ENCODE measurements at regions not wholly inside any gene's neighbourhood (a gene's known extent, or its start where the extent isn't known, plus 50 kb on each side); places are given as distances from the start of the nearest gene placed in this dataset.
"Not testable (repeated sequence)": the region's sequence is repeated elsewhere in the genome, so short reads cannot be mapped to it uniquely, and the experiment has no call there.

DNA sequence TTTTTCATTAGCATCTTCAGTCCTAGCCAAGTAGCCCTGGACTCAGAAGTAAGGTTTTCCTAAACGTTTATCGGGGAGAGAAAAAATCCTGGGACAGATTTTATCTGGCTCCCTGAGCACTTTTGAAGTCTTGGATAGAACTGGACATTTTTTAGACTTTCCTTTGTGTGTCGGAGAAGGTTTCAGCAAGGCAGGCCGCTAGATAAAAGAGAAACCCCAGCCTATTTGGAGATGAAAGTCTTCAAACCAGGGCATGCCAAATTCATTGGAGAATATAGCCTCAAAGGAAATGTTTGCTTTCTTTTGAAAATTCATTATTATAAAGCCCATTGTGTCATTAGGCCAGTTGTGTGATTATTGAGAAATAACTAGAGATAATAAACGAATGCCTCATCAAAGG, 228.1 kb downstream of the BAMBI start:
- no peak overlapping the region for H3K27ac Mint-ChIP-seq (ENCODE audit: low read depth)
- no peaks in the 10 kb centered on the region for H3K36me3 Mint-ChIP-seq (ENCODE audit: insufficient read depth)
- ATAC-seq (replicated peaks; ENCODE audit: extremely low read depth, poor library complexity, severe bottlenecking) (no peak), DNase-seq (ENCODE audit: low spot score in 2 of 2) (no peak)
- H3K27me3 Mint-ChIP-seq: no peaks in the 10 kb centered on the region
- H3K4me1 Mint-ChIP-seq: no peaks in the 10 kb centered on the region
- no peak overlapping the region for H3K4me3 Mint-ChIP-seq
- no peaks in the 10 kb centered on the region for H3K9me3 Mint-ChIP-seq

DNA sequence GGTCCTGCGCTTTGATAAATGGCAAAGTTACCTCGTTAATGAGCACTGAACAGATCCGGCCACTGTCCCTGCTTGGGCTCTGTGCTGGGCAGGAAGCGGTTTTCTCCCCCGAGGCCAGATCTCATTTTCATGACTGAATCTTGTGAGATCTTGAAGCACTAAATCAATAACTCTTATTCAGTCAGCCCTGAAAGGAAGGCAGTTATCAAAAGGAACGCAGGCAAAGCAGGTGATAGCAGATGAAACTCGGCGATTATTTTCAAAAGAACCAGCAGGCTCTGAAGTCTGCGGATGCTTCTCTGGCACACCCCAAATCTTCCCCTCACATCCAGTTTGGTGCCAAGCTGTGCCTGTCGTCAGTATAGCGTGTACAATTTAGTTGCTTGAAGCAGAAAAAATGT, 228.7 kb downstream of the BAMBI start:
- no peaks in the 10 kb centered on the region for H3K36me3 Mint-ChIP-seq (ENCODE audit: insufficient read depth)
- H3K9me3 Mint-ChIP-seq: no peaks in the 10 kb centered on the region
- H3K27ac Mint-ChIP-seq (ENCODE audit: low read depth): no peak overlapping the region
- ATAC-seq (replicated peaks; ENCODE audit: extremely low read depth, poor library complexity, severe bottlenecking): no peak
- no peaks in the 10 kb centered on the region for H3K4me1 Mint-ChIP-seq
- DNase-seq (ENCODE audit: low spot score in 2 of 2): no peak
- no peak overlapping the region for H3K4me3 Mint-ChIP-seq
- no peaks in the 10 kb centered on the region for H3K27me3 Mint-ChIP-seq

DNA sequence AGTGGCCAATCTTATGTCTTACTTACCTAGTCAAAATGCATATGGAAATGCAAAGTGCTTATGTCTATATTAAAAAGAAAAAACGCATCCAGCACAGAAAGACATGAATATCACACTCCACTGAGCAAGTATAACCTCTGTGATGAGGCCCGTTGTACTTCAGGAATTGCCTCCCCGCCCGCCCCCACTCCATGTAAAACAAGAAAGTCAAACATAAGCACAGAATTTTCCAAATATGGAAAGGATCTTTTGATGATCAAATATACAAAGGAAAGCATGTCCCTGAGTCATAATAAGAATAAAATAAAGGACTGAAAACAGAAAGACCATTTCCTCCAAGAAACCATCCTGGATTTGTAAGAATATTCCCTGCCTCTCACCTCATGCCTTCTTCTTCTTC, 229.1 kb downstream of the BAMBI start:
- ATAC-seq (replicated peaks; ENCODE audit: extremely low read depth, poor library complexity, severe bottlenecking) (no peak), DNase-seq (ENCODE audit: low spot score in 2 of 2) (no peak)
- Mint-ChIP-seq H3K9me3 (no peaks in the 10 kb centered on the region), H3K4me1 (no peaks in the 10 kb centered on the region), H3K27me3 (peaks cover under 1% of the 10 kb centered on the region), H3K36me3 (ENCODE audit: insufficient read depth) (no peaks in the 10 kb centered on the region), H3K27ac (ENCODE audit: low read depth) (no peak overlapping the region), H3K4me3 (no peak overlapping the region)

DNA sequence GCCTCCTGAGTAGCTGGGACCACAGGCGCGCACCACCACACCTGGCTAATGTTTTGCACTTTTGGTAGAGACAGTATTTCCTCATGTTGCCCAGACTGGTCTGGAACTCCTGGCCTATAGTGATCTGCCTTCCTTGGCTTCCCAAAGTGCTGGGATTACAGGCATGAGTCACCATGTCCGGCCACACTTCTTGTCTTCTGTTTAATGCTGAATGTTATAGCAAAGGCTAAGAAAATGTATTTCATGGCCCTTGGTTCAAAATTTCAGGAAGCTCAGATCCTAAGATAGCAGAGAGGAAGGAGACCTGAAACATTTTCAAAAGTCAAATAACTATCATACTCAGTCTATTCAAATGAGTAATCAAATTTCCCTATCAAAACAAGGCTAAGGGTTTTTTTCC, 229.6 kb downstream of the BAMBI start:
- Mint-ChIP-seq H3K36me3 (ENCODE audit: insufficient read depth) (no peaks in the 10 kb centered on the region), H3K27me3 (peaks cover 5% of the 10 kb centered on the region), H3K4me3 (no peak overlapping the region), H3K9me3 (no peaks in the 10 kb centered on the region), H3K27ac (ENCODE audit: low read depth) (no peak overlapping the region), H3K4me1 (no peaks in the 10 kb centered on the region)
- no peak for DNase-seq (ENCODE audit: low spot score in 2 of 2)
- no peak for ATAC-seq (replicated peaks; ENCODE audit: extremely low read depth, poor library complexity, severe bottlenecking)

DNA sequence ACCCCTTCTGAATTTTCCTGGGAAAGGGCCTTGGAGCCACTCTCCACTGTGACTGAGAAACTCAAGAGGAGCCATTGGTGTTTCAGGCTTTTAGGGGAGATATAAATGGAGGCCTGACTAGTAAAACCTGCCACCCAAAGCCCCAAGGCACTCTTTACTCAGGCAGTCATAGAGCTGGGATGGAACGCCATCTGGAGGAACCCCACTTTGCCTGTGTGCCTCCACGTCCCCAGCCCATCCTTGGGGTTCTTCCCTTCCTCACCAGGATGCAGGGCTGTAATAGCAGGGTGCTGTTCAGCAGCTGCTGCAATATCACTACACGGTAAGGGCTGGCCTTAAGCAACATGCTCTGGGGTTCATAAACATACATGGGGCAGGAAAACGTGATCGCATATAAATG, 232.6 kb downstream of the BAMBI start:
- Mint-ChIP-seq H3K4me1 (no peaks in the 10 kb centered on the region), H3K4me3 (no peak overlapping the region), H3K27me3 (peaks cover 11% of the 10 kb centered on the region), H3K27ac (ENCODE audit: low read depth) (no peak overlapping the region), H3K9me3 (no peaks in the 10 kb centered on the region), H3K36me3 (ENCODE audit: insufficient read depth) (no peaks in the 10 kb centered on the region)
- ATAC-seq (replicated peaks; ENCODE audit: extremely low read depth, poor library complexity, severe bottlenecking) (no peak), DNase-seq (ENCODE audit: low spot score in 2 of 2) (no peak)

DNA sequence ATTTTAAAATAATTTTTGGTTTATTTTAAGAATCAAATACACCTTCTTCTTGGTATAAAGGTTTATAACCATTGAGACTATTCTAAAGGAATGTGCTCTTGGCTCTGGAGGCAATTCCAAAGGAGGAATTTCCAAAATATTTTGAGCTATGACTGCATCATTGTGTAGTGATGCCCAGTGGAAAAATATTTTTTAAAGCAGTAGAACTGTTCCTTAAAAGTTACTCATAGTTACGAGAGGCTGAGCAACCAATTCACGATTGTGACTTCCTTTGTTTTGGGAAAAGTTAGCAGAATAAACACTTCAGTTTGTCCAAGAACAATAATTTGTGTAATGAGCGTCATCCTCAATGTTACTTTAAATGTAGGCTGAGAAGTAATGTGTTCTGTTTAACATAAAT, 233.6 kb downstream of the BAMBI start:
- H3K4me3 Mint-ChIP-seq: no peak overlapping the region
- DNase-seq (ENCODE audit: low spot score in 2 of 2): no peak
- no peaks in the 10 kb centered on the region for H3K4me1 Mint-ChIP-seq
- H3K9me3 Mint-ChIP-seq: no peaks in the 10 kb centered on the region
- ATAC-seq (replicated peaks; ENCODE audit: extremely low read depth, poor library complexity, severe bottlenecking): no peak
- no peak overlapping the region for H3K27ac Mint-ChIP-seq (ENCODE audit: low read depth)
- peaks cover 11% of the 10 kb centered on the region for H3K27me3 Mint-ChIP-seq
- H3K36me3 Mint-ChIP-seq (ENCODE audit: insufficient read depth): no peaks in the 10 kb centered on the region

DNA sequence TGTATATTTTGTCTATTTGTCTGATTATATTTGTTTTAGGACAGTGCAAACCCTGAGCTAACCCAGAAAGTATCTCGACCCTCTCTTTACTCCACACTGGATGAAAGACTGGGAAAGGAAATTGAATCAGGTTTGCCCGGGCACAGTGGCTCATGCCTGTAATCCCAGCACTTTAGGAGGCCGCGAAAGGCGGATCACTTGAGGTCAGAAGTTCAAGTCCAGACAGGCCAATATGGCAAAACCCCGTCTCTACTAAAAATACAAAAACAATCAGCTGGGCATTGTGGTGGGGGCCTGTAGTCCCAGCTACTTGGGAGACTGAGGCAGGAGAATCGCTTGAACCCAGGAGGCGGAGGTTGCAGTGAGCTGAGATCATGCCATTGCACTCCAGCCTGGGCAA, 234.2 kb downstream of the BAMBI start:
- not testable (repeated sequence) for H3K9me3 Mint-ChIP-seq; H3K36me3 Mint-ChIP-seq (ENCODE audit: insufficient read depth); H3K4me1 Mint-ChIP-seq; ATAC-seq (replicated peaks; ENCODE audit: extremely low read depth, poor library complexity, severe bottlenecking); H3K27ac Mint-ChIP-seq (ENCODE audit: low read depth); DNase-seq (ENCODE audit: low spot score in 2 of 2); H3K4me3 Mint-ChIP-seq
- peaks cover 11% of the 10 kb centered on the region for H3K27me3 Mint-ChIP-seq

DNA sequence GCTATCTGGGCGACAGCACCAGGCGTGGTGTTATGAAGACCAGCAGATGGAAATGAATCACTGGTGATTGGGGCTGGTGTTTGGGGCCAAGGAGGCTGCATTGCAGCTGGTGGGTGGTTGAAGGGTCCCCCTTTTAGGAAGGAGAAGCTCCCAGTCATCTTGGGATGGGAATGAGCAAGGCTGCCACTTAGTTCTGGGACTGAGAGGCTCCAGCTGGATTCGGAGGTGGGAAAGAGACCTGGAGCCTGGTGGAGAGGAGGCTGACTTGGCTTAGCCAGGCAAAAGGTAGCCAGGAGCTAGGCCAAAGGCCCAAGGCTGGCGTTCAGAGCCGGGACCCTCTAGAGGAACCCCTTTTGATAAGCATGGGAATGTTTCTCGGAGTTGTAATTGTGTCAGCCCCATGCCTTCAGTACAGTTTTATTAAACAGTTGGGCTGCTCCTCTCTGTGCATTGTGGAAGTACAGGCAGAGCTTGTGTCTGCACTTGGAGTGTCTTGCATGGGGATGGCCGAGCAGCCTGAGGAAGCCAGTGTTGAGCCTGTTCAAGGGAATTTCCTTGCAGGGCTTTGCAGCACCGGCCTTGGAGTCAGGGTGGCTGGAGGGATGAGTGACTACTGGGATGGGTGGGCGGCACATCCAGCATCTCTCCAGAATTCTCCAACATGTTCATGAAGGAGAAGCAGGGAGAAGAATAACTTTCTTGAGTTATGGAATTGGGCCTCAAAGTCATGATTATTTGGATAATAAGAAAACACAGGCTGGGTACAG, 234.9 kb downstream of the BAMBI start:
- no peaks in the 10 kb centered on the region for H3K4me1 Mint-ChIP-seq
- H3K36me3 Mint-ChIP-seq (ENCODE audit: insufficient read depth): no peaks in the 10 kb centered on the region
- H3K27ac Mint-ChIP-seq (ENCODE audit: low read depth): no peak overlapping the region

DNA sequence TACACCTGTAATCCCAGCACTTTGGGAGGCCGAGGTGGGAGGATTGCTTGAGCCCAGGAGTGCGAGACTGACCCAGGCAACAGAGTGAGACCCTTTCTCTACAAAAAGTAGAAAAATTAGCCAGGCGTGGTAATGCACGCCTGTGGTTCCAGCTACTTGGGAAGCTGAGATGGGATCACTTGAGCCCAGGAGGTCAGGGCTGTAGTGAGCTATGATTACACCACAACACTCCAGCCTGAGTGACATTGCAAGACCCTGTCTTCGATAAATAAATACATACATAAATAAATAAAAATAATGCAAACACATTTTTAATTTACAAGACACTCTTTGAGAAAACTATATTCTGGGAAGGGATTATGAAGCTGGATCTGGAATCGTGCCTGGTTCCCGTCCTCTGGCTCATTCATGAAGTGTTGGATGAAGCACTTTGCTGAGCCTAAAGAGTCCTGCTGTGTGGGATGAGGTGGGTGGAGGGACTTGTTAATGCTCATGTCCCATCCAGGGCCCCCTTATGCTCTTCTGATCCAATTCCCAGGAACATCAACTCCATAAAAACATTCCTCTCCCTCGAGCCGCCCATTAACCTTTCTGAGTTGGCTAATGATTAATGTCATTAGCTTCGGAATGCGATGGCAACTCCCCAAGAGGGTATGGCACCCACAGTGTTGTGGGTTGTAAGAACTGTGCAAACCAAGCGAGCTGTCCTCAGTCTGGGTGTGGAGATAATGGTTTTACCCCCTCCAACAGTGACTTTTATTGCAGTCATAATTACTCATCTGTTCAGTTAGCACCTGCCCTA, 236.3 kb downstream of the BAMBI start:
- DNase-seq (ENCODE audit: low spot score in 2 of 2) (no peak), ATAC-seq (replicated peaks; ENCODE audit: extremely low read depth, poor library complexity, severe bottlenecking) (no peak)
- no peak overlapping the region for H3K27ac Mint-ChIP-seq (ENCODE audit: low read depth)
- H3K36me3 Mint-ChIP-seq (ENCODE audit: insufficient read depth): no peaks in the 10 kb centered on the region
- no peaks in the 10 kb centered on the region for H3K4me1 Mint-ChIP-seq
- no peak overlapping the region for H3K4me3 Mint-ChIP-seq
- peaks cover 23% of the 10 kb centered on the region for H3K27me3 Mint-ChIP-seq
- H3K9me3 Mint-ChIP-seq: no peaks in the 10 kb centered on the region

More for the DNA sequence above, 234.9 kb downstream of the BAMBI start:
- no peak for DNase-seq (ENCODE audit: low spot score in 2 of 2)
- Mint-ChIP-seq H3K27me3 (peaks cover 11% of the 10 kb centered on the region), H3K9me3 (no peaks in the 10 kb centered on the region), H3K4me3 (no peak overlapping the region)
- ATAC-seq (replicated peaks; ENCODE audit: extremely low read depth, poor library complexity, severe bottlenecking): no peak

DNA sequence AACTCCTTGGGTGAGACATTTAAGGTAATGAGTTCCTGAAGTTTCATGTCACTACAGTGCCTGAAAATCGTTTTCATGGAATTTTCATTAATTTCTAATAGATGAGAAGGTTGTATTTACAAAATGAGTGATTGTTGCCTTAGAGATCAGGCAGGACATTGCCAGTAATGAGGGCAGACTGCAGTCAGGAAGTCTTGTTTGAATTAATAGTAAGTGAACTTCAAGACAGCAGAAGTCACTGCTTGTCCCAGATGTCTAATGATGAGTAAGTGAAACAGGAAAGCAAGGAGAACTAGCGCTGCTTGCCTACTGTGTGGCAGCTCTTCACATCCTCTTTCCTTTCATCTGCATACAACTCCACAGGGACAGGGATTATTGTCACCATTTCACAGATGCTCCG, 237.4 kb downstream of the BAMBI start:
- Mint-ChIP-seq H3K4me3 (no peak overlapping the region), H3K9me3 (no peaks in the 10 kb centered on the region), H3K36me3 (ENCODE audit: insufficient read depth) (no peaks in the 10 kb centered on the region), H3K27me3 (peaks cover 24% of the 10 kb centered on the region), H3K27ac (ENCODE audit: low read depth) (no peak overlapping the region), H3K4me1 (no peaks in the 10 kb centered on the region)
- DNase-seq (ENCODE audit: low spot score in 2 of 2) (no peak), ATAC-seq (replicated peaks; ENCODE audit: extremely low read depth, poor library complexity, severe bottlenecking) (no peak)

DNA sequence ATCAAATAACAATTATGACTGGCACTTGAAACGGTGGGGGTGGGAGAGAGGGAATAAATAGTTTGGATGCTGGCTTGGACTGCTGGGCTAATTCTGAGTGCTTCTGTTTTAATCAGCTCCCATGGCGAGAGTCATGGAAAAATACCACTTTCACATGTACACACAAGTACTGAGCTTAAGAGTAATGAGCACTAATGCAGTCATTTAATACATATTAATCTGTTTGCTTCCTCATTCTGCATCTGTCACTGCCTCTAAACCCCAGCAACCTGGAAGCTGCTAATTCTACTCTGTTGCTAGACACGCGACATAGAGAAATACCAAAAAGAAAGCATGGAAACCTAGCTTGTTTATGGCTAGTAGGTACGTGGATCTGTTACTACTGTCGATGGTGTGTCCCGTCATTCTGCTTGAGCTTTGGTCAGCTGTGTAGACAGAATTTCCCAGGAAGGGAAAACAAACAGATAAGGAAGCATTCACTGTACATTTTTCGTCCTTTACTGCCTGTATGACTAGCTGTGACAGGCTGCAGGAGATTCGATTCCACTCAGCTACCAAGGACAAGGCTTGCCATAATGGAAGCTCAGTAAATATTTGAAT, 238.8 kb downstream of the BAMBI start:
- Mint-ChIP-seq H3K27me3 (peaks cover 24% of the 10 kb centered on the region), H3K9me3 (no peaks in the 10 kb centered on the region), H3K27ac (ENCODE audit: low read depth) (no peak overlapping the region), H3K4me1 (no peaks in the 10 kb centered on the region), H3K36me3 (ENCODE audit: insufficient read depth) (no peaks in the 10 kb centered on the region), H3K4me3 (no peak overlapping the region)
- no peak for DNase-seq (ENCODE audit: low spot score in 2 of 2)
- no peak for ATAC-seq (replicated peaks; ENCODE audit: extremely low read depth, poor library complexity, severe bottlenecking)

DNA sequence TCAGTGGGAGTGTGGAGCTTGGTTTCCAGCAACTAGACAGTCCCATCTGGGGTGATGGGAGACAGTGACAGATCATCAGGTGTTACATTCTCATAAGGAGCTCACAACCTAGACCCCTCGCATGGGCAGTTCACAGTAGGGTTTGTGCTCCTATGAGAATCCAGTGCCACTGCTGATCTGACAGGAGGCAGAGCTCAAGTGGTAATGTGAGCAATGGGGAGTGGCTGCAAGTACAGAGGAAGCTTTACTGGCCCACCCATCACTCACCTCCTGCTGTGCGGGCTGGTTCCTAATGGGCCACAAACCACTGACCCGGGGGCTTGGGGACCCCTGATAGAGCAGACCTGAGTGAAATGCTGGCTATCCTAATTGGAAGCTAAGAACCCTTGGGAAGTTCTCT, 242.8 kb downstream of the BAMBI start:
- peaks cover 33% of the 10 kb centered on the region for H3K27me3 Mint-ChIP-seq
- no peak for ATAC-seq (replicated peaks; ENCODE audit: extremely low read depth, poor library complexity, severe bottlenecking)

DNA sequence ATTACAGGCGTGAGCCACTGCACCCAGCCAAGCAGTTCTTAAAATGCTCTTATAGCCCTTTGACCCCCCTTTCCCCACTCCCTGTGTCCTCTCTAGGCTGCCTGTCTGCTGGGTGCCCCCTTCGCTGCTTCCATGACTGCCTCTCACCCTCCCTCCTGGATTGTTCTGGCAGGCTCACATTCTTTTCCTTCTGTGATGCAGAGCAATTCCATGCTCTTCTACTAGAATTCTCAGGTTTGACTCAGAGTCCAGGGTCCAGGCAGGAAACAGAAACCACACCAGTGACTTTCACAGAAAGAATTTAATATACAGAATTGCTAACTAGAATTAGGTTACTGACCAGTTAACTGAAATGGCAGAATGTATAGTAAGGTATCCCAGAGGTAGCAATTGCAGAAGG, 244.8 kb downstream of the BAMBI start:
- DNase-seq (ENCODE audit: low spot score in 2 of 2): no peak
- Mint-ChIP-seq H3K4me1 (no peaks in the 10 kb centered on the region), H3K27me3 (peaks cover 33% of the 10 kb centered on the region), H3K36me3 (ENCODE audit: insufficient read depth) (no peaks in the 10 kb centered on the region), H3K4me3 (no peak overlapping the region), H3K9me3 (no peaks in the 10 kb centered on the region), H3K27ac (ENCODE audit: low read depth) (no peak overlapping the region)
- no peak for ATAC-seq (replicated peaks; ENCODE audit: extremely low read depth, poor library complexity, severe bottlenecking)

More for the DNA sequence above, 242.8 kb downstream of the BAMBI start:
- Mint-ChIP-seq H3K4me1 (no peaks in the 10 kb centered on the region), H3K9me3 (no peaks in the 10 kb centered on the region), H3K27ac (ENCODE audit: low read depth) (no peak overlapping the region), H3K4me3 (no peak overlapping the region), H3K36me3 (ENCODE audit: insufficient read depth) (no peaks in the 10 kb centered on the region)
- no peak for DNase-seq (ENCODE audit: low spot score in 2 of 2)
